Effector memory CD8-positive, alpha-beta T cell (primary cell): ENCODE measurements at regions not wholly inside any gene's neighbourhood (a gene's known extent, or its start where the extent isn't known, plus 50 kb on each side); places are given as distances from the start of the nearest gene placed in this dataset.
"Not testable (repeated sequence)": the region's sequence is repeated elsewhere in the genome, so short reads cannot be mapped to it uniquely, and the experiment has no call there.

Experiments used
- ATAC-seq: fragments of 150-1000 bp; cut with Tn5 transposase; replicated peaks from 2 replicates; pipeline ENCODE4 v1.10.0; 2021; ENCODE audit warnings: mild to moderate bottlenecking, moderate library complexity
- DNase-seq, 3 experiments: peaks; one replicate each; pipeline ENCODE4 v3.0.0; 2021
- H3K27ac Mint-ChIP-seq, 2 donors: one replicate each; pipeline ENCODE4 v1.8.0; 2022; ENCODE audit warnings: mild to moderate bottlenecking in 2 of 2, mixed read lengths in 2 of 2, moderate library complexity in 2 of 2
- H3K27me3 Mint-ChIP-seq, 2 donors: one replicate each; pipeline ENCODE4 v1.8.0; 2022; ENCODE audit warnings: mixed read lengths in 2 of 2
- H3K36me3 Mint-ChIP-seq: one replicate; pipeline ENCODE4 v1.8.0; 2022; ENCODE audit warnings: mild to moderate bottlenecking, moderate library complexity, mixed read lengths; ENCODE audit not compliant: insufficient read depth
- H3K4me1 Mint-ChIP-seq, 2 donors: one replicate each; pipeline ENCODE4 v1.8.0; 2022; ENCODE audit warnings: low read depth in 2 of 2, mixed read lengths in 2 of 2
- H3K4me3 Mint-ChIP-seq, 2 donors: one replicate each; pipeline ENCODE4 v1.8.0; 2022; ENCODE audit warnings: mild to moderate bottlenecking in 2 of 2, mixed read lengths in 2 of 2, moderate library complexity in 2 of 2
- H3K9me3 Mint-ChIP-seq, 2 donors: one replicate each; pipeline ENCODE4 v1.8.0; 2022; ENCODE audit warnings: mixed read lengths in 2 of 2

DNA sequence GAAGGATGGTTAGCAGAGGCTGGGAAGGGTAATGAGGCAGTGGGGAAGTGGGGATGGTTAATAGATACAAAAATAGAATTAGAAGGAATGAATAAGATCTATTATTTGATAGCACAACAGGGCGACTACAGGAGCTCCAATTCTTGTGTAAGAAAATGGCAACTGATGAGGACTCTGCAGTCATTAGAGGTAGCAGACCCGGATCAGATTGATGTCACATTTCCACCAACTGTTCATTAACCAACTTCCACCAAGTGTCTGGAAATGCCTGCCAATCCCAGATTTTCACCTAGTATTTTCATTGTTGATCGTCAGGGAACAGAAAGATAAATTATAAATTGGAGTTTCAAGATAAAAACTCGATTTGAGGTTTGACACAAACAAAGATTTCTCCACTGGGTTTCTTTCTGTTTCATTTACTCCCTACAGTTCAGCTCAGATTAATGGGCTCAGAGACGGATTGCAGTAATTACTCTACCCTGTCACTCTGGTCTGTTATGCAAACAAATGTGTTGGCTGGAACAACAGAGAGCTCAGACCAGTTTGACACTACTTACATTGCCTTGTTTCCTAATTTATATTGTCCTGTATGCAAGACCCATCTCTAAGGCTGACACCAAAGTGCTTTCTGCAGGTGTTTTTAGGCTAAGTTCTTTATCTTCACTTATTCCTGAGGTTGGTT, 909.2 kb upstream of the PRKX start:
- Mint-ChIP-seq H3K9me3 (no peaks in the 10 kb centered on the region), H3K36me3 (no peaks in the 10 kb centered on the region)

DNA sequence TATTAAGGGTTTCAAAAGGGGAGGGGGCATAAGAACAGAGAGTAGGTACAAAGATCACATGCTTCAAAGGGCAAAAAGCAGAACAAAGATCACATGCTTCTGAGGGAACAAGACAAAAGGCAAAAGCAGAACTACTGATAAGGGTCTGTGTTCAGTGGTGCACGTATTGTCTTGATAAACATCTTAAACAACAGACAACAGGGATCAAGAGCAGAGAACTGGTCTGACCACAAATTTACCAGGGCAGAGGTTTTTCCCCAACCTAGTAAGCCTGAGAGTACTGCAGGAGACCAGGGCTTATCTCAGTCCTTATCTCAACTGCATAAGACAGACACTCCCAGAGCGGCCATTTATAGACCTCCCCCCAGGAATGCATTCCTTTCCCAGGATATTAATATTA, 900.2 kb upstream of the PRKX start:
- DNase-seq, H3K4me3 Mint-ChIP-seq, H3K27me3 Mint-ChIP-seq, H3K9me3 Mint-ChIP-seq, H3K27ac Mint-ChIP-seq, ATAC-seq, H3K36me3 Mint-ChIP-seq, H3K4me1 Mint-ChIP-seq: not testable (repeated sequence)

More for the DNA sequence above, 909.2 kb upstream of the PRKX start:
- ATAC-seq: no peak
- no peak overlapping the region for H3K4me3 Mint-ChIP-seq
- DNase-seq: no peak
- no peaks in the 10 kb centered on the region for H3K4me1 Mint-ChIP-seq
- no peaks in the 10 kb centered on the region for H3K27me3 Mint-ChIP-seq
- no peak overlapping the region for H3K27ac Mint-ChIP-seq

DNA sequence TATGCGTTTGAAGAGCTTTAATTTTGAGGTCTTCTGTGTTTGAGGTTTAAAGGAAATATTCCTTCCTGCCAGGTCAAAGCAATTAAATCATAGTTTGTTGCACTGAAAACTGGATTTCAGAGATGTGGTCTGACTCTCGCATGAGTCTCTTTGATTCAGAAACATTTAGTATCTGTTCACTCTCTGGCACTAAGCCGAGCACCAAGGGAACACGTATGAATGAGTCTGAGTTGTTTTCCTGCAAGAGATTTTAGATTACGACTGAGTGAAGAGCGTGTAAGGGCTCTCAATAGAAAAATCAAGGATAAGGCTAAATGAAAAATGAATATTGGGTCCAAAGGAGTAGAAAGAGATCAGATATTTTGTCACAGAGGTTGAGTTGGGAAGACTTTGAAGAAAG, 875.4 kb upstream of the PRKX start:
- DNase-seq (no peak), ATAC-seq (no peak)
- Mint-ChIP-seq H3K4me1 (no peaks in the 10 kb centered on the region), H3K9me3 (peaks cover 3 to 8% of the 10 kb centered on the region in 2 donors), H3K27me3 (no peaks in the 10 kb centered on the region), H3K27ac (no peak overlapping the region), H3K36me3 (no peaks in the 10 kb centered on the region), H3K4me3 (no peak overlapping the region)

DNA sequence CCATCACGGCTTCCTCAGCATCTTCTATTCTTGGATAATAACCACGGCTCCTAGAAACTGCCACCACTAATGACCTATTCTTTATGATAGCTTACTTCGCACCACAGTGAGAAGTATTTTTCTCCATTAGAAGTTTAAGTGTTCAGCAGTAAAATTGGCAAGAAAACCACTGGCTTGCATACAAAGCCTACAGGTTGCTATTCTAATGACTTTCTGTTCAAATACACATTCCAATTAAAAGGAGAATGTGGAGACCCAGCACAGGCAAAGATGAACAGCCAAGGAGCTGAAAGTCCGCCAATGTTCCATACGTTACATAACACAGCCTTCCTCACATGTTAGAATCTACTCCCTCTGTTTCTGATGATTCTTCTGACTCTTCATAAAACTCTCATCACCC, 875.0 kb upstream of the PRKX start:
- no peaks in the 10 kb centered on the region for H3K27me3 Mint-ChIP-seq
- H3K36me3 Mint-ChIP-seq: no peaks in the 10 kb centered on the region
- H3K9me3 Mint-ChIP-seq: peaks cover 3 to 8% of the 10 kb centered on the region in 2 donors
- no peak overlapping the region for H3K4me3 Mint-ChIP-seq
- no peaks in the 10 kb centered on the region for H3K4me1 Mint-ChIP-seq
- DNase-seq (no peak), ATAC-seq (no peak)
- no peak overlapping the region for H3K27ac Mint-ChIP-seq

DNA sequence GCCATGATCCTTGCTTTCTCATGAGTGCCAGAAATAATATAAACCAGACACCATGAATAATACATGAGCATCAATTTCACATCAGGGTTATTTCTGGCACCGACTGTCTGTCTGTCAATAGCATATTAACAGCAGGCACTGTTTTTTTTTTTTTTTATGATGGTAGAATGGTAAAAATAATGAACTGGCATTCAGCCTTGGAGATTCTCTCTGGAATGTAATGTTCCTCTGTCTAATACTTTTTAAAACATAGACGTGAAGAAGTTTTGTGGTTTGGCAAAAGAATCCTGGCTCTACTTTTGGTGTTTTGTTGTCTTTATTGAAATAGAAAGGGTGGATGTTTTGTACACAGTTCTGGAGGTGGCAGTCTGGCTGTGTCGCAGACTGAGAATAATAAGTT, 874.6 kb upstream of the PRKX start:
- no peak for DNase-seq
- no peaks in the 10 kb centered on the region for H3K36me3 Mint-ChIP-seq
- no peak overlapping the region for H3K4me3 Mint-ChIP-seq
- H3K4me1 Mint-ChIP-seq: no peaks in the 10 kb centered on the region
- no peak for ATAC-seq
- no peaks in the 10 kb centered on the region for H3K27me3 Mint-ChIP-seq
- H3K9me3 Mint-ChIP-seq: peaks cover 3 to 8% of the 10 kb centered on the region in 2 donors
- no peak overlapping the region for H3K27ac Mint-ChIP-seq

DNA sequence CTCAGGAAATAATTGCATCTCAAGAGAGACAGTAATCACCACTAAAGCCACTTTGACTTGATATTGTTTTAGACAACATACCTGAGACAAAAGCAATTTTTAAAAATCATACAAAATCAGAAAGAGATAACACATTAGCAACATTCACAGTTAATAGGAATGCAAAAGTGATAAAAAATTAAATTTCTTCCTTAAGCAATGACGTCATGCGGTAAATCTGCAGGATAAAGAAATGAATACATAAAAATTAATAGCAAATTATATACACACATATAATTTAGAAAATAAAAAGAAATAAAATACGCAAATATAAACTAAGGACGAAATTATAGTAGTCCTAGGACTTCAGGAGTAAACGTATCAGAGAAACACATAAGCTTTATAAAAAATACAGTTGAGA, 866.5 kb upstream of the PRKX start:
- Mint-ChIP-seq H3K4me3 (no peak overlapping the region), H3K36me3 (no peaks in the 10 kb centered on the region), H3K9me3 (peaks cover 0 to 6% of the 10 kb centered on the region in 2 donors), H3K27me3 (no peaks in the 10 kb centered on the region), H3K27ac (no peak overlapping the region), H3K4me1 (no peaks in the 10 kb centered on the region)
- ATAC-seq (no peak), DNase-seq (no peak)

DNA sequence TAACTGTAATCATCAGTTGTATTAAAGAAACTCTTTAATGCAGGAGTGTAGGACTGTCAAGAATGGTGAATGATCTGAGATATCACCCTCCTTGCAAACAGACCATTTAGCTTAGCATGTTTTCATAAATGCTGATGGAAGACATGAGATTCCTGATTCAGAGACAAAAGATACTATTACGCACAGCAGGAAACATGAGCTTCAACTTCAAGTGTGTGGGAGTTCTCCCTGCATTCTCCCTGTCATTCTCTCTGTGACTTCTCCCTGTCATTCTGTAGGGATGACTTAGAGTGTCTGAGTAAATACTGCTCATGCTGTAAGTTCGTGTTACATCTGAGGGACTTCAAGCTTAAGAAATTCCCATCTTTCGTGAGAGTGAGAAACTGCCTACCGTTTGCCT, 866.0 kb upstream of the PRKX start:
- Mint-ChIP-seq H3K27ac (no peak overlapping the region), H3K4me3 (no peak overlapping the region), H3K36me3 (peaks cover 3% of the 10 kb centered on the region)

DNA sequence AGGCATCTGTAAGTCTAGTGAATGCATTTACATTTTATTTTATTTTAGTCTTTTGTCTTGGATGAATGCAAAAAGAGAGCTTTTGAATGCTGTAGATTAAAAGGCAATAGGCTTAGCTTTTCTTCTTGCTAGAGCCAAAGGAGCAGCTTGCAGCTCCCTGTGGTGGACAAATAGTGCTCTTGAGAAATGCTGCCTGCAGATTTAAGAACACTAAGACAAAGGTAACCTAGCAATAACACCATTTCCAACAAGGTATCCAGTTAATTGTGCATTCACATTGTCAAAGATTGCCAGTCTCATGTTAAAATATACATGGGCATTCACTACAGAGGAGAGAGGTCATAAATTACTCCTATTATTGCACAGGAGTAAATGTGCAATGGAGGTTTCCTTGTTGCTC, 859.2 kb upstream of the PRKX start:
- Mint-ChIP-seq H3K9me3 (no peaks in the 10 kb centered on the region), H3K27me3 (no peaks in the 10 kb centered on the region), H3K27ac (no peak overlapping the region), H3K36me3 (peaks cover 3% of the 10 kb centered on the region), H3K4me1 (no peaks in the 10 kb centered on the region), H3K4me3 (no peak overlapping the region)
- no peak for ATAC-seq
- DNase-seq: no peak

More for the DNA sequence above, 866.0 kb upstream of the PRKX start:
- ATAC-seq: no peak
- no peak for DNase-seq
- Mint-ChIP-seq H3K9me3 (peaks cover 0 to under 1% of the 10 kb centered on the region in 2 donors), H3K4me1 (no peaks in the 10 kb centered on the region), H3K27me3 (no peaks in the 10 kb centered on the region)

DNA sequence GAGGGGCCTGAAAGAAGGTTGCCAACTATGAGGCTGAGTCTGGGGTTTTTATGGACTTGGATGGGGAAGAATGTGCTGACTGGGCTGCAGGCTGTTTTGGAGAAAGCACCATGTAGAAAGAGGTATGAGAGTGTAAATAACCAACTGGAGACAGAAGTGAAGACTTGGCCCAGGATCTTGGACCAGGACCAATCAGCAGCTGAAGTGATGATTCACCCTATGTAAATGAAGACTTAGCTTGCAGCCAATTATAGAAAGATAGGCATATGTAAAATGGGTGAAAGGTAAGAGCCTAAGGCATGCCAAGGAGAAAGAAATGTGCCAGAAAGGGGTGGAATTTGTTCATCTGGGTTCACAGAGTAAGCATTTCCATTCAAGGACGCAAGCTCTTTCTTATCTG, 856.7 kb upstream of the PRKX start:
- Mint-ChIP-seq H3K27ac (no peak overlapping the region), H3K9me3 (no peaks in the 10 kb centered on the region), H3K27me3 (no peaks in the 10 kb centered on the region), H3K36me3 (peaks cover 3% of the 10 kb centered on the region), H3K4me3 (no peak overlapping the region), H3K4me1 (no peaks in the 10 kb centered on the region)
- DNase-seq (no peak), ATAC-seq (no peak)

DNA sequence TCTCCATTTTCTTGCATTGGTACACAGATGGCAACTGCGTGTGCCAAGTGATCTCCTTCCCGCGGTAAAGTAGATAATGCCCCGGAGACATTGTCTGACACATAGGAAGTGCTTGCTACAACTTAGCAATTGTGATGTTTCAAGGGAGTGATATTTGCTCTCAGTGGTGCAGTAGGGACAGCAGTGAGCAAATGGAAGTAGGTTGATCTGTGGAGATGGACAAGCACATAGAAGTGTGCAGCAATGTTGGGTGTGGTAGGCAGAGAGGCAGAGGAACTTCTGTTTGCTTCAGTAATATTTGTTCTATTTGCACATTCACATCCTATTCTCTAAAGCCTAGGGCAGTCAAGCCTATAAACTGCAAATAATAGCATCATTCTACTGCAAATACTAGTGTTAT, 846.7 kb upstream of the PRKX start:
- H3K4me3 Mint-ChIP-seq: no peak overlapping the region
- no peak for DNase-seq
- H3K4me1 Mint-ChIP-seq: no peaks in the 10 kb centered on the region
- ATAC-seq: no peak
- peaks cover 0 to 1% of the 10 kb centered on the region in 2 donors for H3K9me3 Mint-ChIP-seq
- H3K36me3 Mint-ChIP-seq: no peaks in the 10 kb centered on the region
- H3K27me3 Mint-ChIP-seq: no peaks in the 10 kb centered on the region
- H3K27ac Mint-ChIP-seq: no peak overlapping the region

DNA sequence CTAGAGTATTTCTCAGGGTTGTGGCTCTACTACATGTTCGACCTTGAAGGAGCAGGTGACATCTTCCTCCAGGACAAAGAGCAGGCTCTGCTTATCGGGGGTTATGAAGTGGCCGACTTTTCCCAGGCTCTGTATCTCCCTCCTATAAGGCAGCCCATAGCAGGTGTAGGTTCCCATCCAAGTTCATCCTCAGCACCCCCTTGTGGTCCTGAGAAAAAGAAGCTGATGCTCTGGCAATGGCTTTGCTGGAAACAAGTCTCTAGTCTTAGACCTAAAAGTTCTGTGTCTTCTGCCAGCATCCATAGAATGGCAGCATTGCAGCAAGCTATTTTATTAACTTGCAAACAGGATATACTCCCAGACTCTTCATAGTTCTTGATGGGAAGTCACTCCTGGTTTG, 836.6 kb upstream of the PRKX start:
- H3K27ac Mint-ChIP-seq: no peak overlapping the region
- ATAC-seq (no peak), DNase-seq (no peak)
- no peaks in the 10 kb centered on the region for H3K9me3 Mint-ChIP-seq
- no peaks in the 10 kb centered on the region for H3K4me1 Mint-ChIP-seq
- no peak overlapping the region for H3K4me3 Mint-ChIP-seq
- H3K27me3 Mint-ChIP-seq: no peaks in the 10 kb centered on the region
- H3K36me3 Mint-ChIP-seq: peaks cover 3% of the 10 kb centered on the region

DNA sequence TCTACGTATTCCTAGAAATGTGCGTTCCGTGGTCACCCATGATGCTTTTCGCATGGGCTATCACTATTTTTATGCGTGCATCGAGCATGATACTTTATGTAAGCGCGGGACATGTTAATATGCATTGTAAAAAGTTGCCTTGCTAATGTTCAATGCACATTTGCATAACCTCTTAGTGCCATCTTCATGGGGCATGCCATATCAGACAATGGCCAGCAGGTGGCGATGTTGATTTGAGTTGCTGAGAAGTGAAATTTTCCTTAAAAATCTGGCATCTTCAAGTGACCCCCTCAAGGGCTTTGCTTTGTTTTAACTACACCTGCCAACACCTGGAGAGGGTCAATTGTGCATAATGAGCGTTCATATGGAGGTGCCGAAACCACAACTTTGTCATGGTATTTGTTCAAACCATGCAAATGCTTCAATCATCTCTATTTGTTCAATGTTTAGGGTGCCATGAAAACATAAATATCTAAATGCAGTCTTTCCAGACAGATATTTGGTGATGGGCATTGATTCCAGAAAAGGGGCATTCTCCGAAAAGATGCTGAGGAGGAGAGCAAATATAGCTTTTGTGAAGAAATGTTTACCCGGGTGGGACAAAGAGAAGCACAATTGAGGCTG, 833.9 kb upstream of the PRKX start:
- H3K9me3 Mint-ChIP-seq: no peaks in the 10 kb centered on the region
- H3K4me1 Mint-ChIP-seq: no peaks in the 10 kb centered on the region
- H3K36me3 Mint-ChIP-seq: peaks cover 3% of the 10 kb centered on the region
- DNase-seq (peak in 2 of 3 experiments; percentile 0 to 1), ATAC-seq (no peak)
- H3K4me3 Mint-ChIP-seq: no peak overlapping the region
- no peaks in the 10 kb centered on the region for H3K27me3 Mint-ChIP-seq
- no peak overlapping the region for H3K27ac Mint-ChIP-seq

DNA sequence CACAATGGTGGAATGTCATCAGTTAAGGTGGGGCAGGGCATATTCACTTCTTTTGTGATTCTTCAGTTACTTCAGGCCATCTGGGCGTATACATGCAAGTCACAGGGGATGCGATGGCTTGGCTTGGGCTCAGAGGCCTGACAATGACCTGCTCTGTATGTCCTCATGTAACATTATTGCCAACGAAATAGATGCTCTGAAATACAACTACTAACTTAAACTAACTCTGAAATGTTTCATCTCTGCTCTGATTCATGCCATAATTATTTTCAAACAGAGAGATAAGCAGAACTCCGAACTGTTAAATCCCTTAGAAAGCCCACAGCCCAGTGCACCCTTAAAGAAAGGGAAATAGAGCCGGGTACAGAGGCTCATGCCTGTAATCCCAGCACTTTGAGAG, 832.7 kb upstream of the PRKX start:
- not testable (repeated sequence) for DNase-seq, H3K36me3 Mint-ChIP-seq, H3K27me3 Mint-ChIP-seq, H3K27ac Mint-ChIP-seq, ATAC-seq, H3K4me3 Mint-ChIP-seq, H3K9me3 Mint-ChIP-seq, H3K4me1 Mint-ChIP-seq

DNA sequence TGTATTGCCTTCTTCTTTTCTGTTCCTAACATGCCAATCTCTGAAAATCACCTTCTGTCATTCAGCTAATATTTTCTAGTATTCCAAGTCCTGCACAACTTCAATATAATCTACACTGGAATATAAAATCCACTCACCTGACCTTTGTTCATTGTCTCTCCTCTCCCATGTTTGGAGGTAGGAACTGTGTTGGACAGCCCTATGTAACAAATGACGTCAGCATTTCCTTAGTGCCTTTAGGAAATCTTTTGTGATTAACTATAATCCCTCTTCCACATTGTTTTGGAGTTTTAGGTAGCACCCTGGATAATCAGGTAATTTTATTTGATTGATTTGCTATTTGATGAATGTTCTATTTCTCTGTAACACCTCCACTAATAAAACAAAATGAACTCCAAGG, 814.8 kb upstream of the PRKX start:
- Mint-ChIP-seq H3K27me3 (no peaks in the 10 kb centered on the region), H3K9me3 (no peaks in the 10 kb centered on the region), H3K27ac (no peak overlapping the region), H3K36me3 (no peaks in the 10 kb centered on the region), H3K4me3 (no peak overlapping the region), H3K4me1 (no peaks in the 10 kb centered on the region)
- no peak for DNase-seq
- no peak for ATAC-seq
